SK-N-MC (cell line): ENCODE measurements at regions not wholly inside any gene's neighbourhood (a gene's known extent, or its start where the extent isn't known, plus 50 kb on each side); places are given as distances from the start of the nearest gene placed in this dataset.

ENCODE experiments used
- DNase-seq: peaks from one replicate; pipeline ENCODE4 v3.0.0-alpha.2; 2011; ENCODE audit warnings: low read depth, low spot score
- H3K27ac ChIP-seq: fragments of 200-600 bp; sonication (generic); 2 replicates; pipeline ENCODE4 v1.5.1; 2016; ENCODE audit warnings: mixed run types
- H3K36me3 ChIP-seq: fragments of 200-600 bp; sonication (generic); 2 replicates; pipeline ENCODE4 v1.6.1; 2017; ENCODE audit warnings: antibody characterized with exemption, low read length, mixed read lengths; ENCODE audit not compliant: insufficient read depth
- H3K4me3 ChIP-seq: fragments of 200-600 bp; sonication (generic); 2 replicates; pipeline ENCODE4 v1.5.1; 2016
- H3K9ac ChIP-seq: fragments of 200-600 bp; sonication (generic); 2 replicates; pipeline ENCODE4 v1.8.0; 2017; ENCODE audit warnings: mixed run types, mixed read lengths; ENCODE audit not compliant: insufficient read length
- H3K9me3 ChIP-seq: fragments of 200-600 bp; sonication (generic); 2 replicates; pipeline ENCODE4 v1.6.1; 2017; ENCODE audit warnings: low read depth, mild to moderate bottlenecking, antibody characterized with exemption, low read length, moderate library complexity, mixed read lengths
- EZH2 ChIP-seq: fragments of 200-600 bp; sonication (generic); IDR thresholded peaks from one replicate; pipeline ENCODE4 v1.6.1; 2017; ENCODE audit warnings: antibody characterized with exemption
- FOXP2 ChIP-seq: optimal IDR thresholded peaks from 2 replicates; pipeline ENCODE3; 2011; ENCODE audit warnings: mild to moderate bottlenecking, moderate library complexity; ENCODE audit not compliant: insufficient read depth; ENCODE audit errors: extremely low read length, control extremely low read depth
- POLR2AphosphoS5 ChIP-seq: IDR thresholded peaks from 2 replicates; pipeline ENCODE4 v1.6.1; 2012; ENCODE audit warnings: mild to moderate bottlenecking, low read depth, low read length, borderline replicate concordance

- H3K9ac ChIP-seq: no peak overlapping the region
- H3K9me3 ChIP-seq: no peaks in the 10 kb centered on the region
- TF ChIP-seq EZH2 (no peak), POLR2AphosphoS5 (no peak), FOXP2 (no peak)
- no peaks in the 10 kb centered on the region for H3K36me3 ChIP-seq
- no peak overlapping the region for H3K27ac ChIP-seq
- H3K4me3 ChIP-seq: no peak overlapping the region
- DNase-seq: no peak
These were observed 496.2 kb downstream of the LTN1 start for GRCh38 chr21:28496517-28496916.

GRCh38 chr21:28492127-28492526 is 500.6 kb downstream of the LTN1 start:
- DNase-seq: no peak
- Histone ChIP-seq H3K4me3 (no peak overlapping the region), H3K36me3 (no peaks in the 10 kb centered on the region), H3K9ac (no peak overlapping the region), H3K27ac (no peak overlapping the region), H3K9me3 (no peaks in the 10 kb centered on the region)
- TF ChIP-seq FOXP2: no peak

GRCh38 chr21:28489821-28490350 is 502.8 kb downstream of the LTN1 start:
- no peak for DNase-seq
- TF ChIP-seq FOXP2 (no peak), EZH2 (no peak), POLR2AphosphoS5 (no peak)
- Histone ChIP-seq H3K27ac (no peak overlapping the region), H3K4me3 (no peak overlapping the region), H3K36me3 (no peaks in the 10 kb centered on the region), H3K9ac (no peak overlapping the region), H3K9me3 (no peaks in the 10 kb centered on the region)

- no peak overlapping the region for H3K27ac ChIP-seq
- H3K4me3 ChIP-seq: no peak overlapping the region
- TF ChIP-seq EZH2 (no peak), POLR2AphosphoS5 (no peak), FOXP2 (no peak)
- H3K9ac ChIP-seq: no peak overlapping the region
- no peak for DNase-seq
- no peaks in the 10 kb centered on the region for H3K9me3 ChIP-seq
- H3K36me3 ChIP-seq: no peaks in the 10 kb centered on the region
These were observed 503.5 kb downstream of the LTN1 start for GRCh38 chr21:28489162-28489561.

- no peak for DNase-seq
- TF ChIP-seq EZH2 (no peak), POLR2AphosphoS5 (no peak), FOXP2 (no peak)
These were observed 505.1 kb downstream of the LTN1 start for GRCh38 chr21:28487455-28488070.

GRCh38 chr21:28485301-28486022 is 507.2 kb downstream of the LTN1 start:
- Histone ChIP-seq H3K4me3 (no peak overlapping the region), H3K36me3 (no peaks in the 10 kb centered on the region), H3K9me3 (no peaks in the 10 kb centered on the region), H3K27ac (no peak overlapping the region), H3K9ac (no peak overlapping the region)
- no peak for TF ChIP-seq FOXP2
- no peak for TF ChIP-seq POLR2AphosphoS5
- no peak for TF ChIP-seq EZH2
- no peak for DNase-seq

More at GRCh38 chr21:28487455-28488070, 505.1 kb downstream of the LTN1 start:
- no peak overlapping the region for H3K4me3 ChIP-seq
- H3K36me3 ChIP-seq: no peaks in the 10 kb centered on the region
- no peak overlapping the region for H3K9ac ChIP-seq
- no peaks in the 10 kb centered on the region for H3K9me3 ChIP-seq
- H3K27ac ChIP-seq: no peak overlapping the region

GRCh38 chr21:28483301-28484035 is 509.2 kb downstream of the LTN1 start:
- no peak overlapping the region for H3K27ac ChIP-seq
- H3K9ac ChIP-seq: no peak overlapping the region
- no peaks in the 10 kb centered on the region for H3K9me3 ChIP-seq
- H3K4me3 ChIP-seq: no peak overlapping the region
- DNase-seq: no peak
- H3K36me3 ChIP-seq: no peaks in the 10 kb centered on the region
- TF ChIP-seq POLR2AphosphoS5 (no peak), FOXP2 (no peak), EZH2 (no peak)

- TF ChIP-seq EZH2: no peak
- no peak for TF ChIP-seq POLR2AphosphoS5
- TF ChIP-seq FOXP2: no peak
- DNase-seq: no peak
- no peak overlapping the region for H3K4me3 ChIP-seq
- no peaks in the 10 kb centered on the region for H3K36me3 ChIP-seq
- H3K27ac ChIP-seq: no peak overlapping the region
- H3K9me3 ChIP-seq: no peaks in the 10 kb centered on the region
- no peak overlapping the region for H3K9ac ChIP-seq
These were observed 510.0 kb downstream of the LTN1 start for GRCh38 chr21:28482657-28483056.
